Parathyroid adenoma (tissue), 2 donors: ENCODE measurements at regions not wholly inside any gene's neighbourhood (a gene's known extent, or its start where the extent isn't known, plus 50 kb on each side); places are given as distances from the start of the nearest gene placed in this dataset.
"Not testable (repeated sequence)": the region's sequence is repeated elsewhere in the genome, so short reads cannot be mapped to it uniquely, and the experiment has no call there.

Source experiments
- H2AFZ ChIP-seq: fragments of 300-600 bp; sonication (generic); one replicate; pipeline ENCODE4 v1.7.0; 2017; ENCODE audit warnings: antibody characterized with exemption, mild to moderate bottlenecking
- H3K27ac ChIP-seq: fragments of 300-600 bp; sonication (generic); one replicate; pipeline ENCODE4 v1.7.0; 2017
- H3K27me3 ChIP-seq: fragments of 300-600 bp; sonication (generic); one replicate; pipeline ENCODE4 v1.7.0; 2017; ENCODE audit warnings: low read length; ENCODE audit not compliant: control insufficient read depth, insufficient read depth
- H3K36me3 ChIP-seq: fragments of 300-600 bp; sonication (generic); one replicate; pipeline ENCODE4 v1.7.0; 2017; ENCODE audit warnings: low read length; ENCODE audit not compliant: control insufficient read depth, insufficient read depth
- H3K4me1 ChIP-seq: fragments of 300-600 bp; sonication (generic); one replicate; pipeline ENCODE4 v1.7.0; 2017; ENCODE audit warnings: control low read depth
- H3K4me2 ChIP-seq: fragments of 300-600 bp; sonication (generic); one replicate; pipeline ENCODE4 v1.7.0; 2017; ENCODE audit warnings: low read length
- H3K4me3 ChIP-seq: fragments of 300-600 bp; sonication (generic); one replicate; pipeline ENCODE4 v1.7.0; 2017; ENCODE audit warnings: low read depth, low read length
- H3K79me2 ChIP-seq: fragments of 300-600 bp; sonication (generic); one replicate; pipeline ENCODE4 v1.7.0; 2017; ENCODE audit warnings: control low read depth
- H3K9ac ChIP-seq: fragments of 300-600 bp; sonication (generic); one replicate; pipeline ENCODE4 v1.7.0; 2017; ENCODE audit warnings: mild to moderate bottlenecking
- H3K9me3 ChIP-seq: fragments of 300-600 bp; sonication (generic); one replicate; pipeline ENCODE4 v1.7.0; 2017; ENCODE audit warnings: low read length; ENCODE audit not compliant: control insufficient read depth
- TF ChIP-seq, protein P1 (sequence below): fragments of 300-600 bp; sonication (generic); IDR thresholded peaks from one replicate; pipeline ENCODE4 v1.7.0; 2017; ENCODE audit warnings: antibody characterized with exemption, mild to moderate bottlenecking
- donor health status: primary hyperparathyroidism.

DNA sequence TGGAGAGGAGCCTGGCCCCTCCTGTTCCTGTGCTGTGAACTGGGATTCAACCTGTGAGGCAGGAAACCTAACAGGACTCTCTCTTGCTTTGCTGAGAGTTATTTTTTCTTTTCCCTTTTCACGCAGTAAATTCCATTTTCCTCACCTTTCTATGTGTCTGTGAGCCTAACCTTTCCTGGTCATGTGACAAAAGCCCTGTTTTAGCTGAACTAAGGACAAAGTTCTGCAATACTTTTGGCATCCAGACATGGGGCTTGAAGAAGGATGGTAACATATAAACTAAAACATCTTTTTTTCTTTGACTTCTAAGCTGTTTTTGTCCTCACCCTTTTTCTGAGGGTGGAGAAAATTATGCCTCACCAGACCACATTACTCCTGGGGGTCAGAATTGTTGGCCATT is 368.5 kb downstream of the HTR1B start:
- no peaks in the 10 kb centered on the region for H3K79me2 ChIP-seq
- H3K36me3 ChIP-seq, result no peaks in the 10 kb centered on the region
- no peak overlapping the region for H3K4me2 ChIP-seq
- H3K4me1 ChIP-seq, result no peaks in the 10 kb centered on the region
- no peak overlapping the region for H3K4me3 ChIP-seq
- no peak overlapping the region for H2AFZ ChIP-seq
- no peaks in the 10 kb centered on the region for H3K9me3 ChIP-seq
- TF ChIP-seq, protein P1, sequence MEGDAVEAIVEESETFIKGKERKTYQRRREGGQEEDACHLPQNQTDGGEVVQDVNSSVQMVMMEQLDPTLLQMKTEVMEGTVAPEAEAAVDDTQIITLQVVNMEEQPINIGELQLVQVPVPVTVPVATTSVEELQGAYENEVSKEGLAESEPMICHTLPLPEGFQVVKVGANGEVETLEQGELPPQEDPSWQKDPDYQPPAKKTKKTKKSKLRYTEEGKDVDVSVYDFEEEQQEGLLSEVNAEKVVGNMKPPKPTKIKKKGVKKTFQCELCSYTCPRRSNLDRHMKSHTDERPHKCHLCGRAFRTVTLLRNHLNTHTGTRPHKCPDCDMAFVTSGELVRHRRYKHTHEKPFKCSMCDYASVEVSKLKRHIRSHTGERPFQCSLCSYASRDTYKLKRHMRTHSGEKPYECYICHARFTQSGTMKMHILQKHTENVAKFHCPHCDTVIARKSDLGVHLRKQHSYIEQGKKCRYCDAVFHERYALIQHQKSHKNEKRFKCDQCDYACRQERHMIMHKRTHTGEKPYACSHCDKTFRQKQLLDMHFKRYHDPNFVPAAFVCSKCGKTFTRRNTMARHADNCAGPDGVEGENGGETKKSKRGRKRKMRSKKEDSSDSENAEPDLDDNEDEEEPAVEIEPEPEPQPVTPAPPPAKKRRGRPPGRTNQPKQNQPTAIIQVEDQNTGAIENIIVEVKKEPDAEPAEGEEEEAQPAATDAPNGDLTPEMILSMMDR, result no peak
- H3K27me3 ChIP-seq, result no peaks in the 10 kb centered on the region
- H3K27ac ChIP-seq, result no peak overlapping the region
- no peak overlapping the region for H3K9ac ChIP-seq

DNA sequence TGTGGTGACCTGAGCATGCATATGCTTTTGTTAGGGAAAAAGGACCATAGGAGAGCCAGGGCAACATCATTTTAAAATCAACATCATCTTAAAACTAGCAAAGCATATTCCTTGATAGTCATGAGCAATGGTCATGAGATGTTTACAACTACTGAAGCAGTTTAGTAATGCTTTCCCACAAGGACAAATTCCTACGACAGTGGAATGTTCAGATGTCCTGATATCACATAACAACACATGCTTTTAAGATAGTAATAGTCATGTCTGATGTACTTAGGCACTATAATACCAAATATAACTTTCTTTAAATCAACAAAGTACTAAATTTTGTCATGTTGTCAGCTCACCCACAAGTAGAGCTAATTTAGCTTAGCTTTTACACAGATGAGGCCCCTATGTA is 370.3 kb downstream of the HTR1B start:
- H3K4me3 ChIP-seq, result no peak overlapping the region
- H3K27me3 ChIP-seq, result no peaks in the 10 kb centered on the region
- TF ChIP-seq, protein P1, result no peak

DNA sequence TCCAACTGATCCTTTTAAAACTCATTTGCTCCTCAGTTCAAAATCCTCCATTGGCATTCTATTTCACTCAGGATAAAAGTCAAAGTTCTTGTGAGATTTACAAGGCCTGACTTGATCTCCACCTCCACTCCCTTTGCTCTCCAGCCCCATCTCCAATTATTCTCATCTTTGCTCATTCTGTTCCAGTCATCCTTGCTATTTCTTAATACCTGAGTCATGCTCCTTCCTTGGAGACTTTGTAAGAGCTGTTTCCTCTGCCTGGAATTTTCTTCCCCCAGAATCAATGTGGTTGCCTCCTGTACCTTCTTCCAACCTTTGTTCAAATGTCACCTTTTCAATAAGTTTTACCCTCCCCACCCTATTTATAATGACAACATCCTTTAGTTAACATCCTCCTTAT is 373.5 kb downstream of the HTR1B start:
- H3K36me3 ChIP-seq, result no peaks in the 10 kb centered on the region
- no peak overlapping the region for H2AFZ ChIP-seq
- H3K27me3 ChIP-seq, result no peaks in the 10 kb centered on the region
- H3K79me2 ChIP-seq, result no peaks in the 10 kb centered on the region
- no peaks in the 10 kb centered on the region for H3K9me3 ChIP-seq
- TF ChIP-seq, protein P1, result no peak
- no peak overlapping the region for H3K9ac ChIP-seq
- no peak overlapping the region for H3K4me2 ChIP-seq
- no peaks in the 10 kb centered on the region for H3K4me1 ChIP-seq
- H3K4me3 ChIP-seq, result no peak overlapping the region
- no peak overlapping the region for H3K27ac ChIP-seq

More for the DNA sequence above, 370.3 kb downstream of the HTR1B start:
- H3K27ac ChIP-seq, result no peak overlapping the region
- H3K4me2 ChIP-seq, result no peak overlapping the region
- no peak overlapping the region for H2AFZ ChIP-seq
- H3K9ac ChIP-seq, result no peak overlapping the region
- no peaks in the 10 kb centered on the region for H3K9me3 ChIP-seq
- H3K36me3 ChIP-seq, result no peaks in the 10 kb centered on the region
- H3K79me2 ChIP-seq, result no peaks in the 10 kb centered on the region
- H3K4me1 ChIP-seq, result no peaks in the 10 kb centered on the region

DNA sequence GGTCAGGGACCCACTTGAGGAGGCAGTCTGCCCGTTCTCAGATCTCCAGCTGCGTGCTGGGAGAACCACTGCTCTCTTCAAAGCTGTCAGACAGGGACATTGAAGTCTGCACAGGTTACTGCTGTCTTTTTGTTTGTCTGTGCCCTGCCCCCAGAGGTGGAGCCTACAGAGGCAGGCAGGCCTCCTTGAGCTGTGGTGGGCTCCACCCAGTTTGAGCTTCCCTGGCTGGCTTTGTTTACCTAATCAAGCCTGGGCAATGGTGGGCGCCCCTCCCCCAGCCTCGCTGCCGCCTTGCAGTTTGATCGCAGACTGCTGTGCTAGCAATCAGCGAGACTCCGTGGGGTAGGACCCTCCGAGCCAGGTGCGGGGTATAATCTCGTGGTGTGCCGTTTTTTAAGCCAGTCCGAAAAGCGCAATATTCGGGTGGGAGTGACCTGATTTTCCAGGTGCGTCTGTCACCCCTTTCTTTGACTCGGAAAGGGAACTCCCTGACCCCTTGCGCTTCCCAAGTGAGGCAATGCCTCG is 375.4 kb downstream of the HTR1B start:
- not testable (repeated sequence) for H3K79me2 ChIP-seq, H2AFZ ChIP-seq, H3K4me3 ChIP-seq, H3K9me3 ChIP-seq, H3K27ac ChIP-seq, H3K9ac ChIP-seq, H3K36me3 ChIP-seq, H3K4me2 ChIP-seq, H3K27me3 ChIP-seq, H3K4me1 ChIP-seq

DNA sequence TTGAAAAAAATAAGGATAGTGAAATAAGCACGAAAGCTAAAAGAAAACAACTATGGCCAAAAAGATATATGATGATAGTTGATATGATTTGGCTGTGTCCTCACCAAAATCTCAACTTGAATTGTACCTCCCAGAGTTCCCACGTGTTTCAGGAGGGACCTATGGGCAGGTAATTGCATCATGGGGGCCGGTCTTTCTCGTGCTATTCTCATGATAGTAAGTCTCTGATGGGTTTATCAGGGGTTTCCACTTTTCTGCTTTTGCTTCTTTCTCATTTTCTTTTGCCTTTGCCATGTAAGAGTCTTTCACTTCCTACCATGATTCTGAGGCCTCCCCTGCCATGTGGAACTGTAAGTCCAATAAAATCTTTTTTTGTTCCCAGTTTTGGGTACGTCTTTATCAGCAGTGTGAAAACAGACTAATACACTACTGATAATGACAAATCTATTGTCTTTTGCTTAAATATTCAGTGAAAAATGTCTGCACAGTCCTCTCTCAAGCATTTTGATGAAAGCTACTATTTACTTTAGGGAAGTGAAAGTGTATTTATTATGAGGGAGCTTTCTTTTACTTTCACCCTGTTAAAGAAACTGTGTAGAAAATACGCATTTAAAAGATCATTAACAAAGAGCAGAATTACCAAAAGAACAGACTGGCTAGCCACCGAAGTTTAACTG is 389.1 kb downstream of the HTR1B start:
- Histone ChIP-seq H3K9ac (no peak overlapping the region), H3K4me2 (no peak overlapping the region), H3K27me3 (no peaks in the 10 kb centered on the region), H2AFZ (no peak overlapping the region), H3K4me1 (no peaks in the 10 kb centered on the region), H3K27ac (no peak overlapping the region), H3K36me3 (no peaks in the 10 kb centered on the region), H3K4me3 (no peak overlapping the region), H3K79me2 (no peaks in the 10 kb centered on the region), H3K9me3 (no peaks in the 10 kb centered on the region)
- TF ChIP-seq, protein P1, result no peak
